Activated naive CD8-positive, alpha-beta T cell treated with anti-CD3 and anti-CD28 coated beads, Interleukin-2, amount 50 U/mL, for 24 hours (primary cell): ENCODE measurements at regions not wholly inside any gene's neighbourhood (a gene's known extent, or its start where the extent isn't known, plus 50 kb on each side); places are given as distances from the start of the nearest gene placed in this dataset.

Experiments
- ATAC-seq: fragments of 150-1000 bp; cut with Tn5 transposase; one replicate; pipeline ENCODE4 v1.10.0; 2021
- DNase-seq: peaks from one replicate; pipeline ENCODE4 v3.0.0; 2021
- H3K27ac Mint-ChIP-seq: one replicate; pipeline ENCODE4 v1.8.0; 2021; ENCODE audit warnings: mild to moderate bottlenecking, mixed read lengths
- H3K27me3 Mint-ChIP-seq: one replicate; pipeline ENCODE4 v1.8.0; 2021; ENCODE audit warnings: mixed read lengths
- H3K36me3 Mint-ChIP-seq: one replicate; pipeline ENCODE4 v1.8.0; 2021; ENCODE audit warnings: low read depth, mixed read lengths
- H3K4me1 Mint-ChIP-seq: one replicate; pipeline ENCODE4 v1.8.0; 2021; ENCODE audit warnings: mixed read lengths
- H3K4me3 Mint-ChIP-seq: one replicate; pipeline ENCODE4 v1.8.0; 2021; ENCODE audit warnings: mild to moderate bottlenecking, moderate library complexity, mixed read lengths
- H3K9me3 Mint-ChIP-seq: one replicate; pipeline ENCODE4 v1.8.0; 2021; ENCODE audit warnings: mixed read lengths

DNA sequence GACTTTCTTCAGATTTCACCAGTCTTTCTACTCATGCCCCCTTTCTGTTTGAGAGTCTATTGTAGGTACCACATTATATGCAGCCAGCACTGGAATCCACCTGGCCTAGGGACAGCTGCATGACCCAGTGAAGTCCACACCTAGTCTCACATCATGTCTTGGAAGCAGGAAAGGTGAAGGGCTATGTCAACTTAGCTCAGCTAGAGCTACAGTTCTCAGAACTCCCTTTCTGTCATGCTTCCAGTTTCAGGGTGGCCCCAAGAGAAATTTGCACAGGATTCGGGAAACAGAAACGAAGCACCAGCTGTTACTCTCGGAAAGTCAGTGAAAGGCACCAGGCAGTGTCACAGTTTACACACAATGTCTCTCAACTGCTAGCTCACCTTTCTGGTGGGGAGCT is 51.6 kb upstream of the NLRP1 start:
- peaks cover 15% of the 10 kb centered on the region for H3K27me3 Mint-ChIP-seq
- no peaks in the 10 kb centered on the region for H3K9me3 Mint-ChIP-seq
- H3K36me3 Mint-ChIP-seq = no peaks in the 10 kb centered on the region
- no peak overlapping the region for H3K4me3 Mint-ChIP-seq
- DNase-seq = no peak
- no peak overlapping the region for H3K27ac Mint-ChIP-seq
- H3K4me1 Mint-ChIP-seq = no peaks in the 10 kb centered on the region
- ATAC-seq = no peak

DNA sequence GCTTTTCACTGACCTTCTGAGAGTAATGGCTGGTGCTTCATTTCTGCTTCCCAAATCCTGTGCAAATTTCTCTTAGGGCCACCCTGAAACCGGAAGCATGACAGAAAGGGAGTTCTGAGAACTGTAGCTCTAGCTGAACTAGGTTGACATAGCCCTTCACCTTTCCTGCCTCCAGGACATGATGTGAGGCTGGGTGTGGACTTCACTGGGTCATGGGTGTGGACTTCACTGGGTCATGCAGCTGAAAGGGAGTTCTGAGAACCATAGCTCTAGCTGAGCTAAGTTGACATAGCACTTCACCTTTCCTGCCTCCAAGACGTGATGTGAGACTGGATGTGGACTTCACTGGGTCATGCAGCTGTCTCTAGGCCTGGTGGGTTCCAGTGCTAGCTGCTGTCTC is 54.3 kb upstream of the NLRP1 start:
- no peak overlapping the region for H3K4me3 Mint-ChIP-seq
- no peaks in the 10 kb centered on the region for H3K9me3 Mint-ChIP-seq
- no peak for ATAC-seq
- H3K27me3 Mint-ChIP-seq = peaks cover 13% of the 10 kb centered on the region
- H3K27ac Mint-ChIP-seq = no peak overlapping the region
- no peaks in the 10 kb centered on the region for H3K36me3 Mint-ChIP-seq
- H3K4me1 Mint-ChIP-seq = no peaks in the 10 kb centered on the region
- DNase-seq = no peak

GRCh38 chr17:5640726-5641125 is 56.4 kb upstream of the NLRP1 start:
- Mint-ChIP-seq H3K9me3 (no peaks in the 10 kb centered on the region), H3K27ac (no peak overlapping the region), H3K4me3 (no peak overlapping the region), H3K4me1 (no peaks in the 10 kb centered on the region), H3K36me3 (no peaks in the 10 kb centered on the region), H3K27me3 (peaks cover 12% of the 10 kb centered on the region)
- DNase-seq = no peak
- ATAC-seq = no peak

- H3K36me3 Mint-ChIP-seq = no peaks in the 10 kb centered on the region
- ATAC-seq (no peak), DNase-seq (no peak)
- H3K9me3 Mint-ChIP-seq = no peaks in the 10 kb centered on the region
- no peaks in the 10 kb centered on the region for H3K4me1 Mint-ChIP-seq
- H3K4me3 Mint-ChIP-seq = no peak overlapping the region
- H3K27me3 Mint-ChIP-seq = peaks cover 10% of the 10 kb centered on the region
- no peak overlapping the region for H3K27ac Mint-ChIP-seq
These were observed 58.4 kb upstream of the NLRP1 start for GRCh38 chr17:5642752-5643151.

DNA sequence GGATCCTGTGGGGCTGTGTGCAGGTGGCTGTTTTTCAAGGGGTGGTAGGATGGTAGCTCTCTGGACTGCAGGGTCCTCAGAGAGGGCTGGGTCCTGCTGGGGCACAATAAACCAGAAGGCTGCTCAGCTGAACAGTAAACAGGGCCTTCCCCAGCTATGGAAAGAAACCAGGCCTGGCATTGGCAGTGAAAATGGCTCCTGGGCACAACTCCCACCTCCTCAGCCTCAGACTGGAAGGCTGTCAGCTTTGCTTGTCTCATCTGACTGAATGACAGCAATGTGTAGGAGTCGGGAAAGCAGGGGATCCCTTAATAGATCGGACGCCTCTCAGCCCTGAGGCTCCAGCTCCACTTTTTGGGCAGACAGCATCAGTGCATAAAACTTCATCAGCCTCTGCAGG is 59.8 kb upstream of the NLRP1 start:
- H3K27ac Mint-ChIP-seq = no peak overlapping the region
- ATAC-seq = no peak

GRCh38 chr17:5651348-5651747 is 67.0 kb upstream of the NLRP1 start:
- H3K9me3 Mint-ChIP-seq = peaks cover 12% of the 10 kb centered on the region
- no peaks in the 10 kb centered on the region for H3K4me1 Mint-ChIP-seq
- DNase-seq (no peak), ATAC-seq (no peak)
- H3K36me3 Mint-ChIP-seq = no peaks in the 10 kb centered on the region
- H3K27ac Mint-ChIP-seq = no peak overlapping the region
- peaks cover 16% of the 10 kb centered on the region for H3K27me3 Mint-ChIP-seq
- no peak overlapping the region for H3K4me3 Mint-ChIP-seq

More for the DNA sequence above, 59.8 kb upstream of the NLRP1 start:
- no peaks in the 10 kb centered on the region for H3K4me1 Mint-ChIP-seq
- peaks cover 8% of the 10 kb centered on the region for H3K27me3 Mint-ChIP-seq
- DNase-seq = no peak
- no peak overlapping the region for H3K4me3 Mint-ChIP-seq
- H3K9me3 Mint-ChIP-seq = no peaks in the 10 kb centered on the region
- no peaks in the 10 kb centered on the region for H3K36me3 Mint-ChIP-seq

DNA sequence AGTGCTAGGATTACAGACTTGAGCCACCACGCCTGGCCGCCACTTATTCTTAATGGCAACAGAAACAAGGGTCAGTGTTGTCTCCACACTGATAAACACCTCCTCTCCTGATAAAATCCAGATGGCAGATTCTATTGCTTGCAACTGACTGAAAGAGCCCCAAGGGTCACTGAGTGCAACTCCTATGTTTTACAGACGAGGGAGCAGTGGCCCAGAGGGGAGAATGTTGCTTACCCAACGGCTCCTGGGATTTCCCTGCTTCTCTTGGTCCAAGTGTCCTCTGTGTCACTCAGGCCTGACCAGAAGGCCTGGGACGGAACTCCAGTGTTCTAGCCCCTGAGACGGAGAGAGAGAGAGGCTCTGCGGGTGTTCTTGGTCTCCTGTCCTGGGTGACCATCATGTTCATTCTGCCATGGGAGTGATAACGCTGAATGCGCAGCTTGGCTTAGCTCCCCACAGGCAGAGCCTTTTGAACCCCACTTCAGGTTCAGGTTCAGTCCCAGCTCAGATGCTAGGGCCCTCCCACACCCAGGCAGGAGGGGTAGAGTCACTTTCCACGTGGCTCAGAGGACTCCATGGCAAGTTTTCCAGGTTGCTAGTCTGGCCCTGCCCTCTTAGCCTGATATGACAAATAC is 77.3 kb upstream of the NLRP1 start:
- ATAC-seq = no peak
- Mint-ChIP-seq H3K4me1 (no peaks in the 10 kb centered on the region), H3K27ac (no peak overlapping the region), H3K36me3 (no peaks in the 10 kb centered on the region), H3K27me3 (no peaks in the 10 kb centered on the region), H3K9me3 (no peaks in the 10 kb centered on the region), H3K4me3 (no peak overlapping the region)
- no peak for DNase-seq

DNA sequence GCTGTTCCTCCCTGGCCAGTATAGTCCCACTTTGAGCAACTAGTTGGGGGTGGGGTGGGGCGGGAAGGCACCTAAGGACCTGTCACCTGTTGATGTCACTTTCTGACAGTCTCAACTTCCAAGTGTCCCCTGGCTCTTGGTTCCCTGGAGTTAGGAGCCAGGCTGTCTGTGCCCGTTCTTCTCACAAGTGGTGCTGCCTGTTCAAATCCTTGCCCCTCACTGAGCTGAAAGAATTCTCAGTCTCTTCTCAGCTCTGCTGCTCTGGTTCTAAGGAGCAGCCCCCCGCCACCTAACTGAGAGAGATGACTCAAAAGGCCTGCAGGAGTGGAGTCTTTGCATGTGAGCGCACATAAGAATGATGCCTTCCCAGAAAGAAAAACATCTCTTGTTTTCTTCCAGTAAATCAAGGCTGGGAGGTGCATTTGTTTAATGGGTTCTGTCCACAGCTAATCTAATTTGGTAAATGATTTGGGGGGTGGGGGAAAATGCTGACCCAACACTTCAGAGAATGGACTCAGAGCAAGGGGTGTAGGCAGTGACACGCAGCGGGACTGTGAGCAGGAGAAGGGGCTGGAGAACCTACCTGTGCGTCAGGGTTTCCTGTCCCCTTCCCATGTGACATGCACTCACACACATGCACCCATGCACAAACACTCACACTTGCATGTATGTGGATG is 78.2 kb upstream of the NLRP1 start:
- peaks cover 8% of the 10 kb centered on the region for H3K27me3 Mint-ChIP-seq
- no peaks in the 10 kb centered on the region for H3K36me3 Mint-ChIP-seq
- H3K4me1 Mint-ChIP-seq = no peaks in the 10 kb centered on the region
- no peak overlapping the region for H3K27ac Mint-ChIP-seq
- no peaks in the 10 kb centered on the region for H3K9me3 Mint-ChIP-seq
- ATAC-seq (no peak), DNase-seq (no peak)
- H3K4me3 Mint-ChIP-seq = no peak overlapping the region

DNA sequence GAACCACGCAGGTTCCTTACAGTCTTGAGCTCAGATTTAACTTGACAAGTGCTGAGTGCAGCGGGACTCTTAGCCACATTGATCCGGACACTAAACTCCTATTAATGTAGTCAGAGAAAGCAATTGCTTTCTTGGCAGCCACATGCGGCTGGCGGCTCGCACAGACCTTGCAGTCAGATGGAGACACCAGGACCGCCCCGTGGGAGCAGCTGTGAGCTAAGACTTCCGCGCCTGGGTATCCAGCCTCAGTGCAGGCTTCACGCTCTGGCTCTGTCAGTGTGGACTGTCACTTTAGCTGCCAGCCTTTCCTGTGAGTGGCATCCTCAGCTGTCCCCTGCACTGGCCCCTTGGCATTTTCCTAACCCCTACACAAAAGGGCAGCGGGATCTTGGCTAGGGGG is 80.9 kb upstream of the NLRP1 start:
- Mint-ChIP-seq H3K4me1 (peaks cover 8% of the 10 kb centered on the region), H3K27ac (no peak overlapping the region), H3K9me3 (no peaks in the 10 kb centered on the region), H3K4me3 (no peak overlapping the region), H3K36me3 (no peaks in the 10 kb centered on the region), H3K27me3 (peaks cover 16% of the 10 kb centered on the region)
- DNase-seq (no peak), ATAC-seq (no peak)

DNA sequence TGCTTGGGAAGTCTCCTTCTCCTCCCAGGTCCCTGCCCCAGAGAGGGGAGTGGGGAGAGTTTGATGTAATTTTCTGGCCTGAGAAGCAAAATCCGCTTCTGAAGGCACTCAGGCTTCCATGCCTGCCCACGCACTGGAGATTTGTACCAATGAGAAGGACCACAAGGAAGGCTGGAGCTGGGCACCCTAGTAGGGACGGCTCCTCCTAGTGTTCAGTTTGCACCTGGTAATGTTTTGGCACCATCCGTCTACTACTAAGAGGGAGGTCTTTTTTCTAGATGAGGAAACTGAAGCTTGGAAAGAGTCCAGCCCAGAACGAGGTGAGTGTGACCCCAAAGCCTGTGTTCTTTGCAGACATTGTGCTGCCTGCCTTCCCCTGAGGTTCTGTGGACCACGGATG is 83.6 kb upstream of the NLRP1 start:
- ATAC-seq (no peak), DNase-seq (no peak)
- H3K4me3 Mint-ChIP-seq = no peak overlapping the region
- H3K36me3 Mint-ChIP-seq = no peaks in the 10 kb centered on the region
- H3K27ac Mint-ChIP-seq = no peak overlapping the region
- H3K4me1 Mint-ChIP-seq = peaks cover 8% of the 10 kb centered on the region
- no peaks in the 10 kb centered on the region for H3K9me3 Mint-ChIP-seq
- peaks cover 20% of the 10 kb centered on the region for H3K27me3 Mint-ChIP-seq

DNA sequence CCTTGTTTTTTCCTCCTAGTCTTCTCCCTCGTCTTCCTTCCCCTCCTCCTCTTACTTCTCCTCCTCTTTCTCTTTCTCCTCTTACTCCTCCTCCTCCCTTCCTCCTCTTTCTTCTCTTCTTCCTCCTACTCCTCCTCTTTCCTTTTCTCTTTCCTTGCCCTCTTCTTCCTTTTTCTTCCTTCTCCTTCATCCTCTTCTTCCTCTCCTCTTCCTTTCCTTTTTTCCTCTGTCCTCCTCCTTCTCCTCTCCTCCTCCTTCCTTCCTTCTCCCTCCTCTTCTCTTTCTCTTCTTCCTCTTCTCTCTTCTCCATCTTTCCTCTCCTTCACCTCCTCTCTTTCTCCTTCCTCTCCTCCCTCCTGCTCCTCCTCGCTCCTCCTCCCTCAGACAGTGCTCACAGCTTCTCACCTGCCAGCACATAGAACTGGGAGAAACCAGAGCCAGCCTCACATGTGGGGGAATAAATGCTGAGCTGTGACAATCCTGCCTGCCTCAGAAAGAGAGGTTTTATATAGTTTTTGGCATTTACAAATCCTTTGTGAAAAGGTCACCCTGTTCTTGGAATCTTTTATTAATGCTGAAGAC is 84.3 kb upstream of the NLRP1 start:
- Mint-ChIP-seq H3K36me3 (no peaks in the 10 kb centered on the region), H3K27ac (peak overlapping the region; percentile 39), H3K4me1 (peaks cover 10% of the 10 kb centered on the region), H3K4me3 (no peak overlapping the region), H3K9me3 (no peaks in the 10 kb centered on the region), H3K27me3 (peaks cover 25% of the 10 kb centered on the region)
- ATAC-seq = peak; percentile 42
- no peak for DNase-seq

DNA sequence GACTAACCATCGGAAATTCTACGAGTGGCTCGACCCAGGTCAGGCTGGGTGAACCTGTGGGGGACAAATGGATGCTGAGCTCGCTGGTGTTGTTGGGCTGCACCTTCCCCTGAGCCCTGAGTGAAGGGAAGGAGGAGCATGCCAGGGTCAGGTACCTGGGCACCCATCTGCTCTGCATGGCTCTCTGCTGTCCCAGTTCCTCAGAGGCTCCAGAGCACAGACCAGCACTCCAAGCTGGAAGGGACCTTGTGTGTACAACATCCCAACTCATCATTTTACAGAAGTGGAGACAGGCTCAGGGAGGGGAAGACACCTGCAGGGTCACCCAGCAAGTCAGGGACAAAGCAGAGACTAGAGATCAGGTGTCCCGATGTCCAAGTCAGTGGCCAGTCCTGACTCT is 84.9 kb upstream of the NLRP1 start:
- DNase-seq = no peak
- ATAC-seq = peak; percentile 47
- no peaks in the 10 kb centered on the region for H3K36me3 Mint-ChIP-seq
- no peak overlapping the region for H3K4me3 Mint-ChIP-seq
- H3K9me3 Mint-ChIP-seq = peaks cover 4% of the 10 kb centered on the region
- H3K27ac Mint-ChIP-seq = peak overlapping the region; percentile 39
- H3K27me3 Mint-ChIP-seq = peaks cover 25% of the 10 kb centered on the region
- H3K4me1 Mint-ChIP-seq = peaks cover 10% of the 10 kb centered on the region

GRCh38 chr17:5672141-5672540 is 87.8 kb upstream of the NLRP1 start:
- Mint-ChIP-seq H3K4me1 (peaks cover 10% of the 10 kb centered on the region), H3K4me3 (no peak overlapping the region), H3K27ac (no peak overlapping the region), H3K9me3 (peaks cover 4% of the 10 kb centered on the region), H3K27me3 (peaks cover 21% of the 10 kb centered on the region), H3K36me3 (no peaks in the 10 kb centered on the region)
- ATAC-seq (no peak), DNase-seq (no peak)

GRCh38 chr17:5672815-5673430 is 88.6 kb upstream of the NLRP1 start:
- Mint-ChIP-seq H3K4me1 (peaks cover 10% of the 10 kb centered on the region), H3K36me3 (no peaks in the 10 kb centered on the region), H3K27ac (no peak overlapping the region), H3K4me3 (no peak overlapping the region), H3K27me3 (peaks cover 16% of the 10 kb centered on the region), H3K9me3 (peaks cover 4% of the 10 kb centered on the region)
- DNase-seq (no peak), ATAC-seq (no peak)
